HG02623 (cell line): ENCODE measurements at regions not wholly inside any gene's neighbourhood (a gene's known extent, or its start where the extent isn't known, plus 50 kb on each side); places are given as distances from the start of the nearest gene placed in this dataset.
"Not testable (repeated sequence)": the region's sequence is repeated elsewhere in the genome, so short reads cannot be mapped to it uniquely, and the experiment has no call there.

Source experiments
- ATAC-seq: cut with Tn5 transposase; IDR thresholded peaks from one replicate; pipeline ENCODE4 v1.9.1; 2021; ENCODE audit warnings: moderate library complexity; ENCODE audit not compliant: unreplicated experiment

DNA sequence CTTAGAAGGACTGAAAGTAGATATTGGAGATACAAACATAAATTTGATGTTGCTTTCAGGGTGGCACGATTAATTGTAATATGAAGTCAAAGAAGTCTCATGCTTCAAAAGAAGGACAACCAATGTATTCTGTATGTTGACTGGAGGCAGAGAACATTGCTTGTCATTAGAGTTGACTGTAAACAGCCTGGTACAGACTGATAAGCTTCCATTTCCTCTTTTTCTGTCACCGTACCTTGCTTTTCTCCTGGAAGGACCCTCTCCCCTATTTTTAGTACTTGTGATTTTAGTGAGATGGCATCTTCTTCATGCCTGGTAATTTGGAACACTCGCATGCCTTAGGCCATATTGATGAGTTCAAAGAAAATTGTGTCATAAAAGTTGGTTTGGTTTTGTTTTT is 809.4 kb downstream of the PRELID2 start:
- no peak for ATAC-seq

DNA sequence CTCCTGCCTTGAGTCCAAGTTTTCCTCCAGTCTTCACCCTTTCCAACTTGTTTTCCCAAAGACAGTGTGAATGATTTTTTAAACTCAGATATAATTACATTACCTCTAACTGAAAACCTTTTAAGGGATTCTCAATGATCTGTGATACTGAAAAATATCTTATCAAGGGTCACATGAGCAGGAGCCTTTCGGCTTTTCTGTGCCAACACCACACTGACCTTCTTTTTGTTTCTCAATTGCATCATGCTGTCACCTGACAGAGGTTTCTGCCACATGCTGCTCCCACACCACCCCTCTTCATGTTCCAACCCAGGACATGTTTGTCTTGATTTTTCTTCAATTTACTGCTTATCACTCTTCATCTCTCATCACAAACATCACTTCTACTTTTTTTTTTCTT is 820.0 kb downstream of the PRELID2 start:
- no peak for ATAC-seq

- no peak for ATAC-seq
Observed at GRCh38 chr5:145014109-145014508, 821.0 kb downstream of the PRELID2 start.

GRCh38 chr5:145010834-145011233 is 824.3 kb downstream of the PRELID2 start:
- no peak for ATAC-seq

DNA sequence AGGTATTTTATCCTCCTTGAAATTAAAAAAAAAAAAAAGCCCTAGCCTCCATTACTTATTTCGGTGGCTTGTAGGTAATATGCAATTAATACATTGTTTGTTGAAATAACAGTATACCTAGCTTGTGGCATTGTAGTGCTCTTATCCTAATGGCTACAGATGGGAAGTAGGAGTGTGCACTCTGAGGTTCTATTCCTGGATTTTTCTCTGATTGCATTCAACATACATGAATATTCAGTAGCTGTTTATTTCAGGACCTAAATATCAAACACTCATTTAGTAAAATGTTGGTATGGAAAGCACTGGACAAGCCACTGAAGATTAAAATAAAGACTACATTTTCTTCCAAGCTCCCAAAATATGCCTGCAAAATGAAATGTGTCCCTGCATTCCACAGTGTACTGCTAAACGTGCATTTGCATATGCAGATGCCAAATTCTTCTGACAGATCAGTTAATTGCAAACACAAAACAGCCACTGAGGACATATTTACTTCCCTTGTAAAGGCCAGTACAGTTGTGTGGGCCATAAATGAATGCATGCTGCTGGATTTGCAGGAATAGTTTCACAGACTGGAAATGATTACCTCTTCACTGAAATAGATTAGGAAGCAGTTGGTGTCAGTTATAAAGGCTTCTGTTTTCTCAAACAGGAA is 826.1 kb downstream of the PRELID2 start:
- ATAC-seq, result no peak

- ATAC-seq, result not testable (repeated sequence)
Observed at GRCh38 chr5:144994356-144994755, 823.7 kb downstream of the KCTD16 start.

GRCh38 chr5:144983101-144983500 is 812.4 kb downstream of the KCTD16 start:
- ATAC-seq, result no peak

GRCh38 chr5:144979516-144980264 is 809.0 kb downstream of the KCTD16 start:
- ATAC-seq, result no peak

GRCh38 chr5:144972317-144972716 is 801.6 kb downstream of the KCTD16 start:
- no peak for ATAC-seq

DNA sequence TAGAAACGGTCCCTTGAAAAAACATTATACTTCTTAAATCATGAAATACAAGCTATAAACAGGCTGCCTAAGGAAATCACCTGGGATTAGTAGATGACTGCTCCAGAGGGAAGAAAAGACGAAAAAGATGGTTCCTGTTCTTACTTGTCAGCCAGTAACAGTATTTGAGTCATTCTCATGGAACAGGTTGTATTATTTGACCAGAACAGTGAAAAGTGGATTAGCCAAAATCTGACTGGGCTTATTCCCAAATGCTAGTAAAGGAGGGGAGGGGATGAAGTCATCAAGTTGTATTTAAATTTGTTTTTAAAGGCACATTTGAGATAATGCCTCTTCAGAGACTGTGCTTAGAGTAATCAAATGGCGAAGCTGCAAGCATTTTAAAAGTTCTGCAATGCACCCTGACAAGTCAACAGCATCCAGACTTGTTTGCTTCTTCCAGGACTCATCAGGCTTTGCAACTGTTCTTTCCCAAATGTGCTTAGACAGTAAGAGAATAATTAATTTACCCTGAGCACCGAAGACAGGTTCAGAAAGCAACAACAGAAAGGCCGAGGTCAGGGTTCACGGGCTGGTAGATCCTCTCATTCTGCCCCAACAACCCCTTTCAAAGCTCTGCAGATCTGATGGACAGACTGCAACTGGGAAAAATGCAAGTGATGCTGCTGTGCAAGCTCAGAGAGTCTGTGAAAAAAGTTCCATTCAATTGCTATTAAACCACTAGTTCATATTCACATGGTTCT is 800.6 kb downstream of the KCTD16 start:
- ATAC-seq, result no peak

DNA sequence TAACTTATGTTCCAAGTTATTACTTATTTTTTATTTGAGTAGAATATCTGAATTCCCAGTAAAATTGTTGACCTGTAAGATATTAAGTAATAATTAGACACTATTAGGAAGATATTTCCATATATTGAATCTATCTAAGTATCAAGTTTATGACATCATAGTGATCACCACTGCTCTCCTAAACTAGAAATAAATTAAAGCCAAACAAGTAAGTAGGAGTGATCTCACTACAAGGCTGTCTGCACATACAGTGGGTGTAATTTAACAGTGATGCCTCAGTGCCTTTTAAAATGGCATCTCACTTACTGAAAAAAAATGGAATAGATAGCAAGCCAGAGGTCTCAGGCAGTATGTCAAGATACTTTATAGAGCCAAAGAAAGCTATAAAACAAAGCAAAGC is 789.6 kb downstream of the KCTD16 start:
- no peak for ATAC-seq

DNA sequence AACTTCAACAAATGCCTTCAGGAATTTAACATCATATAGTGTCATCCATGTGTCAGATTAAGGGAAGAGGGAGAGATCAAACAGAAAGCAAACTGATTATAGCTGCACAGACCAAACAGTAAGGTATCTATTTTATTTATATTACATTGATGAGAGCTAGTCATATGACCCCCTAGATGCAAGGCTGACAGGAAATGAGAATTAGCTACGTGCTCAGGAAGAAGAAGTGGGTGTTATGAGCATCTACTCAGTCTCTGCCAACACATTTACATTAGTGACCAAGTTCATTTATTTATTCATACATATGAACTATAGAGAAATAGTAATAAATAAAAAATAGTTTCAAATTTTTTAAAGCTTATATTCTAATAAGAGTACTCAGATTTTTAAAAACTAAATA is 787.3 kb downstream of the KCTD16 start:
- ATAC-seq, result no peak

GRCh38 chr5:144950996-144951395 is 780.3 kb downstream of the KCTD16 start:
- no peak for ATAC-seq

GRCh38 chr5:144947023-144947422 is 776.4 kb downstream of the KCTD16 start:
- no peak for ATAC-seq

DNA sequence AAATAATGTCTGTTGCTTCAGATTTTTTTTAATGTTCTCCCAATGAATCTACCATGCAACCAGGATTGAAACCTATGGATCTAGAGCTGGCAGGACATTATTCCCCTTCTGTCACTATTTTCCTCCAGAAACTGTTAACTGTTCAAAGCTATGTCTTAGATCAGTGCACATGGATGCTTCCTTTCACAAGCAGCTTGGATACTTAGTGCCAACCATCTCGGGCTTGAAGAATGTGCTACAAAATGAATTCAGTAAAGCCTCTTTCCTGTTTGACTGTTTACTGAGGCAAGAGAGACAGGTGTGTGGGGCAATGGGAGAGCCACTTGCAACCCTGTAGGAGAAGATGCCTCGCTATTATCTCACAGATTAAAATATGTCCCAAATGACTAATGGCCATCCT is 774.8 kb downstream of the KCTD16 start:
- ATAC-seq, result no peak

DNA sequence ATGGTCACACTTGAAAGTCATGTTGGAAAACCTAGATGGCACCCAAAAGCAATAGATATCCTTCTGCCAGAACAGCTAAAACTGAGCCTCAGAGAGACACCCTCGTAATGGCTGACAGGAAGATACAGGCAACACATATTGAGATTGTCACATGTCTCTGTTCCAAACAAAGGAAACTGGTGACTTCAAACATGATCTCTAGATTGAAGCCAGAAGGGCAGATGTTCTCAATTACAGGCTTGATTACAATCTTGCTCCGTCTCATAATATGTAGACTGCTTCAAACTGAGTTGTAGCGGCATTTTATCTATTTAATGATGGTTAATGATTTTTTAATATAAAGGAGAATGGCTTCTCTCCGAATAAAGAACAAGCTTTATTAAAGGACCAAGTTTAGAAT is 774.3 kb downstream of the KCTD16 start:
- no peak for ATAC-seq

- no peak for ATAC-seq
Observed at GRCh38 chr5:144941004-144941403, 770.3 kb downstream of the KCTD16 start.

GRCh38 chr5:144918371-144918770 is 747.7 kb downstream of the KCTD16 start:
- no peak for ATAC-seq

GRCh38 chr5:144915452-144915851 is 744.8 kb downstream of the KCTD16 start:
- no peak for ATAC-seq

- ATAC-seq, result no peak
Observed at GRCh38 chr5:144913661-144914060, 743.0 kb downstream of the KCTD16 start.

DNA sequence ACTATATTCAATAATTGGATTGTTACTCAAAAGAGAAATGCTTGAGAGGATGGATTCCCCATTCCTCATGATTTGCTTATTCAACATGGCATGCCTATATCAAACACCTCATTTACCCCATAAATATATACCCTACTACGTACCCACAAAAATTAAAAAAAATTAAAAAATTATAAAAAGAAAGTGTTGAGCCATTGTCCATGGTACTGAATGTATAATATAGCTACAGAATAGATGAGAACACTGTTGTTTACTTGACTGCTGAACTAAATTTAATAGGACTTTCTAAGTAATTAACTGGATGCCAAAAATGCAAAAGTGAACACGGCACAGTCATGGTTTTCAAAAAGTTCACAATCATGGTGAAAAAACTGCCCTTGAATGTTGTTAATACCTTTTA is 725.8 kb downstream of the KCTD16 start:
- no peak for ATAC-seq

- ATAC-seq, result no peak
Observed at GRCh38 chr5:144886668-144887067, 716.0 kb downstream of the KCTD16 start.
